Fibroblast of skin of scalp (primary cell): ENCODE measurements at regions not wholly inside any gene's neighbourhood (a gene's known extent, or its start where the extent isn't known, plus 50 kb on each side); places are given as distances from the start of the nearest gene placed in this dataset.
A peak's percentile ranks its signal among the peaks of the same experiment; 100 is the strongest.

Experiments
- DNase-seq: peaks from one replicate; pipeline ENCODE4 v3.0.0-alpha.2; 2013

DNA sequence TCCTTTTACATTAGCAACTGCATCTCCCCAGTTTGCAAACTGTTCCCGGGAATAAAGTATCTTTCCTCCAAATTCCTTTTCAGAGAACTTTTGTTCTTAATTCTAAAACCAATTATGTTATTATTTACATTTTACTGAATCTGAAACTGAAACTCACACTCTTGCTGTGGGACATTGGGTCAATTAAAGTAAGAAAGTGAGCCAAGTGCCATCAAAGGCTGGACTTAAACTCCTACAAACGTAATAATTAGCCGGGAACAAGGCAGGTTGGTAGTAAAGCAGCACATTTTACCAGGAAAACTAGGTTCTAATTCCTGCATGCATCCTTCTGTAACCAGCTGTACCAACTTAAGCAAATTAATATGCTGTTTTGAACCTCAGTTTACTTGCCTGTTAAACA lies 328.2 kb upstream of the ZNF462 start:
- DNase-seq, result no peak

DNA sequence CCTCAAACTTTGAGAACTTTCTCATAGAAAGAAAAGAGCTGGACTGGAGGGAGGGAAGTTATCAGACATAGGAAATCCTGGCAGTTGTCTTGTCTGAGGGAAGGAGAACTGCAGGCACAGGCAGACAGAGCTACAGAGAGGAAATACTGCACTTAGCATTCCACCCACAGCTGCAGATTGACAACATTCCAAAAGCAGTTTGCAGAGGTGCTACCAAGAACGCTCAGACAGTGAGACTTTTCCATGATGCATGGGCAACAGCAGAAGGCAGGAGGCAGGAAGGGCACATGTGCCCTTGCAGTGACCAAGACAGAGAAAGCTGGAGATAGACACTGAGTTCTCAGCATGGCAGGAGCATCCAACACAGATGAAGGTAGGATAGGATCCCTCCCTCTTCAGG lies 327.5 kb upstream of the ZNF462 start:
- peak; percentile 1 for DNase-seq

DNA sequence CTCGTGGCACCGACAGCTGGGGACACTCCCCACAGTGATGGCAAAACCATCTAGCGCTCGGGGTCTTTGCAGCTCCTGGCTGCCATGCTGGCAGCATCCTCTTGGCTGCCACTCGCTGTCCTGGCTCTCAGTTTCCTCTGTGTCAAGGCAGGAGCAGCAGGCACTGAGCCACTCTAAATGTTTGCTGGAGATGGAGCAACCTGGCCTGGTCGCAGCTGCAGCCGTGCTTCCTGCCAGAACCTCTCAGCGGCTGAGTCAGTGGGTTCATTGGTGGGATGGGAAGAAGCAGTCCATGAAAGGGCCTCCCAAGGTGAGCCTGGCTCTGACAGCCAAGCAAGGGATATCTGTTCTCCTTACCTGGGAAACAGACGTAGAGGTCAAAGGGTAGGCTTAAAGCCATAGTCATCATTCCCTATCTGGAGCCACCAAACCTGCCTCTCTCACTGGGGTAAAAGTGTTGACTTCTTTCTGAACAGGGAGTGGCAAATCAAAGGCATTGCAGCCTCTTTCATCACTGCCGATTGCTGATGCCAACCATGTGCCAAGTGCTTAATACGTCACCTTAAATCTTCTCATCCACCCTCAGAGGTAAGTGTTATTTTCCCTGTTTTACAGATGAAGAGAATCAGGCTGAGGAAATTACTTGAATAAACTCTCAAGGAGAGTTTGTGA lies 304.8 kb upstream of the ZNF462 start:
- DNase-seq, result no peak

DNA sequence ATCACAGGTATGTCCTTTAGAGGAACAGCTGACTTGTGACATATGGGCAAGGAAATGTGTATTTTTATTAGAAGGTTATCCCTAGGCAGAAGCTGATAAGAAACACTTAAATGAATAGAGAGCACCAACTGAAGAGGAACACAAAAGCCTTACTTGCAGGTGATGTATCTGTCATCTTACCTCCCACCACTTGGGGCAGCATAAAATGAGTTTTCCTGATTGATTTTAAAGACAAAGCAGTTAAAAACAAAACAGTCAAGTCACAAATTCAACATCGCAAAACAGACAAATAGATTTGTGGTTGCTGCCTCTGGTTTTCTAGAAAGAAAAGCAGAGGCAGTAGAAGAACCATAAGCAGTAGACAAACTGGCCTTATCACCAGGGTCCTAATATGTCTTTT lies 302.4 kb upstream of the ZNF462 start:
- DNase-seq, result no peak

DNA sequence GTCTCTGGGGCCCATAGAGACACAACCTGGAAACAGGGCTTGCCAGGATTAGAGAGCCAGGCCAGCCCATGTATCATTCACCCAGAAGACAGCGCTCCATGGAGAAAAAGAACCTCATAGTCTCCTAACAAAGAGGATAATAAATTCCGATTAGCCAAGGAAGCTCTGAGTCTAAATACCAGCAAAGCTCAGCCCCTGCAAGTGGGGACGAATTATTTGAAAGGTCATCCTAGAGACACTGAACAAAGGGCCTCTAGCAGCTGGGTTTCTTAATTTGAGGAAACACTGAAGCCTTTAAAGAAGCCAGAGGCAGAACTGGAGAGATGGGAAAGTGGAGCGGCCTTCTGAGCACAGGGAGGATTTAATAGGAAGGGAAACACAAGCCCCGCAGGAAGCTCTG lies 287.1 kb upstream of the ZNF462 start:
- DNase-seq, result no peak

DNA sequence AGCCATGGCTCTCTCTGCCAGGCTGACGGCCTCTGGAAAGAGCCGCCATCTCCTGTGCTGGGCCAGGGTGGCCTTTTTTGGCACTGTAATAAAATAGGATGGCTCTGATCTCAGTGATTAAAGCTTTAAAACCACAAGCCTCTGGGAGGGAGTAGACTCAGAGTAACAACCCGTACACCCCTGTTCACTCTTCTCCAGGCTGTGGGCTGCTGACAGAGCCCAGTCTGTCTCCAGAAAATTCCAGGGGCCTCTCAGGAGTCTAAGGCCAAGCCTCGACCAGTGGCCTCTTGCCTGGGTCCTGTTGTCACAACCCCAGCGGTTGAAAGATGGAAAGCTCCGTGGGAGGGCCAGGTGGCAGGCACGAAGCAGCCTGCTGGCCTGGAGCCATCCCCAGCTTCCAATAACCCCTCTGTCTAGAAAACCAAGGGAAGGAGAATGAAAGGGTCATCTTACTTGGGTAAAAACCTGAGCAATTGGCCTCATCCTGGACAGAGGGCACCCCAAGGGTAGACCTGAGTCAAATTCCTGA lies 286.7 kb upstream of the ZNF462 start:
- no peak for DNase-seq

DNA sequence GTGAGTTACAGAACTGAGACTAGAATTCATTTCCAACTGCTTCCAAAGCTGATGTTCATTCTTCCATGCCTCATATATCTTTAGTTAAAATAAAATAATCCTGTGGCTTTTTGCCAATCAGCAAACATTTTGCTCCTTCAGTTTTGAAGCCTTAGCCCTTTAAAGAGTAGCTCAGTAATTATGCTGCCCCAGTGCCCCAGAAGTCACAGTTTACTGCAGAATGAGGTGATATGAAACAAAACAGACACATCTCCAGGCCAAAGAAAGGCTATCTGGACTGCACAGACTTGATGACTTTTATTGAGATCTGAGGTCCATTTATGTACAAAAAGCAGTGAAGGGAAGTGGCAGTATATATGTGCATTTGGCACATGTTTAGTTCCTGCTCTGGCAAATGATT lies 285.8 kb upstream of the ZNF462 start:
- DNase-seq, result no peak

DNA sequence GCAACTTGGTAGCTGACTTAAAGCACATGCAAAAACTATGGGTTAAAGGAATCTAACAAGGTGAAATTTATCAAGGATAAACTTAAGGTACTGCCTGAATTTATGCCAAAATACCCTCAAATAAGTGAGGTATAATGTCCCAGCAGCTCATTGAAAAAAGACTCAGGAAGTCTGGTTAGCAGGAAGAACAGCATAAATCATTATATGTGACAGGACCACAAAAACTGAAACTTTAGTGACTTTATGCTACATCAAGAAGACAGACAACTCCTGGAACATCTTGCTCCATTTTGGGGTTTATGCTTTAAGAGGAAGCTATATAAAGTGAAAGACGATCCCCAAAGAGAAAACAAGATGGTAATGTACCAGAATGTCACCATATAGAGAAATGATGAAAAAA lies 282.4 kb upstream of the ZNF462 start:
- DNase-seq, result no peak

DNA sequence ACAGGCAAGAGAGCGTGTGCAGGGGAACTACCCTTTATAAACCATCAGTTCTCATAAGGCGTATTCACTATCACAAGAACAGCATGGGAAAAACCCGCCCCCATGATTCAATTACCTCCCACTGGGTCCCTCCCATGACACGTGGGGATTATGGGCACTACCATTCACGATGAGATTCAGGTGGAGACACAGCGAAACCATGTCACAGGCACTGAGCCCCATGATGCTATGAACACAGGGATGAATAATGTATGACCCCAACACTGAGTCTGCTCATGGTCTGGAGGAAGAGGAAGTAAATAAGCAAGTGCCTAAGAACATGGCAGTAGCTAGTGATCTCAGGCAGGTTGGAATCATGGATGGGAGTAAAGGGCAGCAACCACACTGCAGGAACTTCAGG lies 281.0 kb upstream of the ZNF462 start:
- DNase-seq, result no peak

DNA sequence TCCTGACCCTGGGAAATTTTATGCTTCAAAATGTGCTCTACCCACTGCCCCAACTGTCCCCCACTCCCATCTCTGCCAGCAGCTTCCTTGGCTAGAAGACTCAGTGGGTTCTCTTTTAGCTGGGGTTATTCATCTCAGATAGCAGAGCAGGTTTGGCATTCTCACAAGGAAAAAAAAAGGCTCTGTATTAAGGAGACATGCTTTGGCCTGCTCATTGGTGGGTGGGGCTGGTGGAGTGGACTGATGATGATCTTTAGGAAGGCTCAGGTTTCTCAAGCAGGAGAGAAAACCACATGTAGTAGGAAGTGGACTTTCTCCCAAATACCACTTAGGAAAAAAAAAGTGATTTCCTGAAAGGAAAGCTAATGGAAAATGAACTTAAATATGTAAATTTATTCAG lies 279.2 kb upstream of the ZNF462 start:
- DNase-seq, result no peak

DNA sequence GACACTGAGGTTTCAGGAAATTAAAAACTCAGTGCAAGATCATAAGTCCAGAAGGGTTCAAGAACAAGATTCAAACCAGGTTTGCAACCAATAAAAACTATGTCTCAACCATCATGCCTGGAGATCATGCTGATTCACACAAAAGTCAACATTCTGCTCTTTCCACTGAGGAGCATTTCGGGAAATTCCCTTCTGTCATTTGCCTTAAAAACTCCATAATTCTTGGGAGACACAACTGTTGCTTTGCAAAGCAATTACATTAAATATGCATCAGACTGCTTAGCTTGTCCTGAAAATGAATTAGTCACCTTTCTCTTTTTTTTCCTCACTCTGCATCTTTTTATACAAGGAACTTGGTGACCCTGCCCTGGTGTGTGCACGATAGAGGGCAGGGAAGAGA lies 275.9 kb upstream of the ZNF462 start:
- DNase-seq, result peak; percentile 41

DNA sequence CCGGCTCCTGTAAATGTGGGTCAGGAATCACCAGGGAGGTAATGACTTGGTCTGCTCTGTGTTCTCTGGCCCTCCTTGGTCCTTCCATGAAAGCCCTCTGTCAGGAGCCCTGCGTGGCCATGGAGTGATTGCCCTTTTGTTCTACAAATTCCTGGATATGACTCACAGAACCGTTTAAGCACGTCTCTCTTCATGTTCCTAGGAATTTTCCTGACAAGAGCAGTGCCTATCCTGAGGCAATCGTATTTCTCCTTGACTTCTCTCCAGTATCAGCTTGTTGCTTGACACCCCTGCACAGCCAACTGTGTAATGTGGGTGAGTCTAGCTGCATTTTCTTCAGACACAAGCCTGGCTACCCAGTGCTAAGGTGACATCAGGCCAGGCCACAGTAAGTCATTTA lies 274.3 kb upstream of the ZNF462 start:
- peak; percentile 38 for DNase-seq

DNA sequence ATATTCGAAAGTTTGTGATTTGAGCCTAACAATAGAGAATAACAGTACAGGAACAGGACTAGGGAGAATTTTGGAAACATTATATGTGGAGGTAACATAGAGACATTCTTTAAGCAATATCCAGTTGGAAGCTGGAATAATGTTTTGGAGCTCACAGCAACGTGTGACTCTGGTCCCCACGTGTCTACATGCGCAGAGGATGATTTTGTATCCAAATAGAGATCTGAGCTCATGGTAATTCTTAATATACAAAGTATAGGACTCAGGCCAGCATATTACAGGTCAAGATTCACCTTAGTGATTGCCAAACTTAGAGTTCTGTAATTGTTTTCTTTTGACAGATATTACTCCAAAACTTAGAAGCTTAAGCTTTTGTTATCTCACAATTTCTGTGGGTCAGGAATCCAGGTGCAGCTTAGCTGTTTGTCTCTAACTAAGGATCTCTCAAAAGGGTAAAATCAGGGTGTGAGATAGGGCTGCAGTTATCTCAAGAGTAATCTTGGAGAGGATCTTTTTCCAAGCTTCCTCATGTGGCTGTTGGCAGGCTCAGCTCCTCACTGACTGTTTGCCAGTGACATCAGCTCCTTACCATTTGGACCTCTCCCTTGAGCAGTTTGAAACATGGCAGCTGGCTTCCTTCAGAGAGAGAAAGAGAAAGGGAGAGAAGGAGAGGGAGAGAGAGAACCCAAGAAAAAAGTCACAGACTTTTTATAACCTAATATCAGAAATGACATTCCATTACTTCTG lies 272.0 kb upstream of the ZNF462 start:
- DNase-seq, result peak; percentile 9

DNA sequence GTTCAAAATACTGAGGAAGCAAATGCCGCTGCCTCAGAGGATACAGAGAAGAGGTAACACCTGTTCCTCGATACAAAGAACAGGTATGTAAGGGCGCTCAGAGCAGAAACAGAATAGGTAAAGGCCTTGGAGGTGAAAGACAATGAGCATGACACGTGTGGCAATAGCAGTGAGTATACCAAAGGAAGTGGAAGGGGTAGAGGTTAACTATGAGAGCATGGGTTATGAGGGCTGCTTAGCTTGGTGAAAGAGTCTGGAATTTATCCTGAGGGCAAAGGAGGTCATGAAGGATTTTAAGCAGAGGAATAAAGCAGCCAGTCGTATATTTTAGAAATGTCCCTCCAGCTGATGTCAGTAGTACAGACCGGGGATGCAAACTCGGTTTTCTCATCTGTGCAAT lies 269.8 kb upstream of the ZNF462 start:
- DNase-seq, result no peak

DNA sequence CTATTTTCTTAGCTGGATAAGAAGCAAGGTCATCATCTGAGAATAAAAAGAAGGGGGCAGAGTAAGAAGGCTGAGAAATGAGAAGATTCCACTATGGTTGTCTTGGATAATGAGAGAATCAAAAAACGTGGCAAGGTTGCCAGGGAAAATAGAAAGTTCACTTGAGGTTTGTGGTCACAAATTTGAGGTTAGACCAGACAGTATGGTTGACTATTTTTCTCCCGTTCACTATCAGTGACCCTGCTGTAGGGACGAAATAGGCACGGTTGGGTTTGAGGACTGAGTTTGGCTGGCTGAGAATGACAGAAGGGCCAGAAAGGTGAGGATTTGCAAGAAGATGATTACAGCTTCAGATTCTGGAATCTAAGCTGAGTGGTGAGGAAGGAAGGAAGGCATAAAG lies 266.0 kb upstream of the ZNF462 start:
- peak; percentile 14 for DNase-seq

DNA sequence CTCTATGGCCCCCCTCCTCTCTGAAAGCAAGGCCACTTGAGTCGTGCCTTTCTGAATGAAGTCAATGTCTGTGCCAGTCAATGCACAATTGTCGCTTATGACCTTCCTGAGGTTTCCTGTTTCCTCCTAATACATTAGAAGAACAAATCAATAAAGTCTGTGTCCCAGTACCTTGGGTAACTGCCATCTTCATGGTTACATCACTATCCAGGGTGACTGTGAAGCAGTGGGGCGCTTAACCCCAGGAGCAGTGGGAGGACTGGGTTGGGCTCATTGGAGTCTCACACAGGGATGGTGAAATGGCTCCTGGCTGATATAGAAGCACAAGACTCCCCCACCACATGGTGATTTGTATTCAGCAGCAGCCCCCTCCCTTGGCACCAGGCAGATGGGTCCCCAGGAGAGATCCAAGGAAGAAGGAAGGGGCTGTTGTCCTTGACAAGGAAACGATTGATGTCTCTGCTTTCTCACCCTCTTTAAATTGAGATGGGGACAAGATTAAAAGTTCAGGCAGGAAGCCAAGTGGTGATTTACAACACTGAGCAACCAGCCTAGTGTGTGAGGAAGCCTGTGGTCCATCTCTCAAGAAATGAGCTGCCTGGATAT lies 261.9 kb upstream of the ZNF462 start:
- no peak for DNase-seq

DNA sequence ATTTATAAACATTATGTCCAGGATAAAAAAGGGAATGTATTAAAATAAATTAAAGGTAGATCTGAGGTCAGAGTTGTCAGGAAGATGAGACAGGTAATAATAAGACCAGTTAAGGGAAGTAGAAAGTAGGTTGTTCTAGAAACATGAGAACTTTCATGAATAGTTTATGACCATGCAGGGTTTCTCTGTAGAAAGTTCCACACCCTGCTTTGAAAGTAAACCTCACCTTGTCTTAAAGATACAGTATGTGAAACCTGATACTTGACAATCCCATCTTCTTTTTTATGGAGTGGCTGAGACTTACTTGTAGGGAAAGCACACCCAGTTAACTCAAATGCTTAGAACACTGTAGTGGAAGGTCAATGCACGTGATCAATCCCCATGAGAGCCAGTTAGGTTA lies 260.6 kb upstream of the ZNF462 start:
- DNase-seq, result no peak

DNA sequence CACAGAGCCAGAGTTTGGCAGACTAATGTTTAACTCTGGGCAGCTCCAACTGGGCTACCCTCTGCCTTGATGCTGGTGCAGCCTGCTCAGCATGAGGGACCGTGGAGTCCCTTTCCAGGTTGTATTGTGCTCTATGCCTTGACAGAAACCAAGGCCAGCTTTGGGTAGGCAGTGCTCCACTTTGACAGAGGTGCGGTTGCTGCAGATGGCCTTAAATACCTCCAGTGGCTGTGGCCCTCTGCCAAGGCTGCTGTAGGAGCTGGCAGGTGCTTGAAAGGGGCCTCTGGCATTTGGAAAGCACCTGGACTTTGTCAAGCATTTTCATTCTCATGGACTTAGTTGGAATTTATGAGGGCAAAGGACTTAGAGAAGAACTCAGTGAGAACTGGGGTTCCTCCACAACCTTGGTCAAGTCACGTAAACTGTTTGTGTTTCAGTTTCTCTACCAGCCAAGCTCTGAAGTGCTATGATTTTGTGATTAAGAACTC lies 249.7 kb upstream of the ZNF462 start:
- no peak for DNase-seq

DNA sequence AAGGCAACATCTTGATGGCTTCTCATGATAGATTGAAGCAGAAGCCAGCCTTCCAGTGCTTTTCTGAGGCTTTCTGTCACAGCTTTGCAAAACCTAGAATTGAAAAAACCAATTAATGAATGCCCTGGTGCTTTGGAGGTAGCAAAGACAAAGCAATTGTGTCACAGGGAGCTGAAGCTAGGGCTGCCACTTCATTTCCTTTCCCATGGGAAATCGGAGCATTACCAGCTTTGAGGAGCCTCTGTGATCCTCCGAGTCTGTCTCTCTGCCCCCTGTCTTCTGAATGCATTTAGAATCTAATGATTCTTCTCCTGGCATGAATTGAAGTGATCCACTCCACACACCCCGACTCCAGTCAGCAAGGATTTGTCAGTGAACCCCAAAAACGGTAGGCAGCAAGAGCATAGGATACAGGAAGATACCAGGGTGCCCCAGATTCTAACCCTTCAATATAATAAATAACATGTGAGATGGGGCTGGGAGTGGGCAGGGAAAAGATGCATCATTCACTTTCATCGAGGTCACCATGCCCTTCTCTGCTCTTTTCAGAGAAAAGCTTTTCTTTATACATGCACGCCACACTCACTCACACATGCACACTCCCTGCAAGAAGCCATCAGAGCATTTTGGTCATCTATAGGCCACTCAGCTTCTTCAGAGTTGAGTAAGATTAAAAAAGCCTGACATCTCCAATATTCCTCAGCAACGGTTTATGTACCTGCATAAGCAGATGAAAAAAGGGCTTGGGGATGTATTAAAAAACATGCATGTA lies 247.7 kb upstream of the ZNF462 start:
- no peak for DNase-seq

DNA sequence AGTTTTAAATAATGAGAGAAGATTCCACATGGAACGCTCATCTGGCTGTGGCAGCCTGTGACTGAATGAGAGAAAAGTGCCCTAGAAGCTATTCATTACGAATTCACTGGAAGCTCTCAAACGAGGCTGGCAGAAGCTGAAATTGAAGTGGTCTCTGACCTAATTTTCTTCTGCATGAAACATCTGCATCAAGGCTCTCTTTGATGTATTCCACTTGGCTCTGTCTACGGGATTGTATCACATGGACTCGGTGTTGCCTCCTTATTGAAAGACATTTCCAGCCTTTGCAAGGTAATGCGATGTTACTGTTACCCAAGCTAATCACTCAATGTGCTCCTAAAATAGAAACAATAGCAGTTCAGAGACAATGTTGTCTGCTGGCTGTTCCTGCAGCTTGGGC lies 246.9 kb upstream of the ZNF462 start:
- DNase-seq, result no peak

DNA sequence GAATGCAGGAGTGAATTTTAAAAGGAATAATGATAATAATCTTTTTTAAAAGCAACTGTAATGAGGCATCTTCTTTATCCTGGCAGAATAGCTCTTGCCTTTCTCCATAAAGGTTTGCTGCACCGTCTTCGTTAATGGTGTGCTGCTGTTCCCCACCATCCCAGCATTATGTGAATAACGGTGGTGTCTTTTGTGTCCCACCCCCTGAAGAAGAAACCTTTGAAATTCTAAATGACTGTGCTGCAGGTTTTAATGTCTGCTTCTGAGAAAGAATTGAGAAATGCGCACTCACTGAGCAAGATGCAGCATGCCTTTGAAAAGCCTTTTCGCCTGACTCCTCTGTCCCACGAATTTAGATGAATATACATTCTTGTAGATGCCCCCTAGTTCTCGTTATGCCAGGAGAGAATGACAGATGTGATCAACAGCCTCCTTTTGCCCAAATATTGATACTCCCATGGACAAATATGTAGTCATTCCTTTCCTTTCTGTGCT lies 246.1 kb upstream of the ZNF462 start:
- DNase-seq, result no peak

DNA sequence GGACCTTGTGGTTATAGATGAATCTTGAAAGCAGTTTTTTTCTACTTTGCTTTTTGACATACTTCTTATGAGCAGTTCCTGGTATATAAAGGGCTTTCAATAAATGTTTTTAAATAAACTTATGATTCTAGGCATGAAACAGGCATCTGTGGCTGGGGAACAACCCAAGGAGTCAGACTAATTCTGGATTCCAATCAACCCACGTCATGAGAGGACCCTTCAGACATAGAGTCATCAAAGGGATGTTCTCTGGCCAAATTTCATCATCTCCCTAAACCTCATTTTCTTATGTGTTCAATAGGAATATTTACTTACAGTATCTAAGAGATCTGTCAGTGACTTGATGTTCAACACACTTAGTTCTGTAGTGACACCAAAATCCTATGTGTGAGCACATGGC lies 243.8 kb upstream of the ZNF462 start:
- peak; percentile 86 for DNase-seq

DNA sequence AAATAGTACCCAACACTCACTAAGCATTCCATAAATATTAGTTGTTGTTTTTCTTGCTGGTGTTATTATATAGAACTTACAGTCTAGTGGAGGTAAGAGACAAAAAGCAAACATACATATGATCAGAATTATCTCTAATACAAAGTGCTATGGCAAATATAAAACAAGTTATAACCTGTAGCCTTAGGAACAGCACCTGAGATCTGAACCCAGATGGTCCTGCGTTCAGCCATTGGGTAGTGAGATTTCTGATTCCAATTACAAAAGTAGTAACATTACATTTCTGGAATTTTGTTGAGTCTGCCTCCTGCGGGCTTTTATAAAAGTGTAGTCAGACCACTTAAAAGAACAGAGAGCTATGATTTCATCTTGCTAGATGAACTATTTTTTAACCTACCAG lies 242.9 kb upstream of the ZNF462 start:
- no peak for DNase-seq
